ENCODE measurements at regions not wholly inside any gene's neighbourhood (a gene's known extent, or its start where the extent isn't known, plus 50 kb on each side); places are given as distances from the start of the nearest gene placed in this dataset.

DNA sequence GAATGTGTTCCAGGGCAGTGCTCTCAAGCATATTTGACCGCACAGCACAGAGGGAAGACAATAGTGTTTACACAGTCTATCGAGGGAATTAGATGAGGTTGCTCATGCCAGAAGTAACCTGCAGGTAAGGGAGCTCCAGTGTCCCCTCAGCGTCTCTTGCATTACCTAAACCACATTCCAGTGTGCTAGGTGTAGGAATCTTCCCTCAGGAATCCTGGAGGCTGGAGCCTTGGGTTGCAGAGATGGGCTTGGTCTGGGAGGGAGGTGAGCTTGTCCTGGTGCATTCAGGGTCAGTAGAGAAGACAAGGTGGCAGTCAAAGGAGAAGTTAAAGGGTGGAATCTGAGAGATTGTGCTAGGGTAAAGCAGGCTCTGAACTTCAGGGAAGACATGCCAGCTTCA is 56.3 kb downstream of the SOX14 start:
- peaks cover 3% of the 10 kb centered on the region for H3K27me3 ChIP-seq
- no peak for DNase-seq (ENCODE audit: low read depth in 1 of 2, low spot score in 1 of 2)
- TF ChIP-seq CTCF (IDR thresholded peaks at IDR 0.05; ENCODE audit: low read depth, low read length) = no peak
- H3K27ac ChIP-seq = no peak overlapping the region
- H3K4me1 ChIP-seq (ENCODE audit: low read depth) = no peaks in the 10 kb centered on the region
- no peaks in the 10 kb centered on the region for H3K36me3 ChIP-seq
- H3K9me3 ChIP-seq (ENCODE audit: low read depth) = no peaks in the 10 kb centered on the region
- H3K4me3 ChIP-seq = no peak overlapping the region

DNA sequence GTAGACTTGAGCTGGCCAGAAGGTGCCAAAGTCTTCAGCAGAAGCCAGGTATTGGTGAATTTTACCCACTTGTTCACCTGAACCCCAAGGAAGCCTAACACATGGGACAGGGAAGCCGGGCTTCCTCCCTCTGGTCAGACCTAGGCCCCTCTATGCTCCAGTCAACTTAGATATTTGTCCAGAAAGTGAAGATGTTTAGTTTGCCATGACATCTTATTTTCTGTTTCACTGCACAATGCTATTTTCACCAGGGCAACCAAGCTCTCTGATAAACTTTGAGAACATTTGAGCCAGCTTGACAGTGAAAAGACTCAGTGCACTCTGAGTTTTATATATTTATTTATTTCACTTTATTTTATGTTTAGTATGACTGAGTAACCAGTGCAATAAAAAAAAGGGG is 71.0 kb downstream of the SOX14 start:
- Histone ChIP-seq H3K9me3 (ENCODE audit: low read depth) (no peaks in the 10 kb centered on the region), H3K4me3 (no peak overlapping the region), H3K36me3 (no peaks in the 10 kb centered on the region), H3K27ac (no peak overlapping the region), H3K27me3 (peaks cover 23% of the 10 kb centered on the region), H3K4me1 (ENCODE audit: low read depth) (no peaks in the 10 kb centered on the region)
- TF ChIP-seq CTCF (IDR thresholded peaks at IDR 0.05; ENCODE audit: low read depth, low read length) = no peak
- DNase-seq (ENCODE audit: low read depth in 1 of 2, low spot score in 1 of 2) = no peak

GRCh38 chr3:137845194-137845593 is 81.1 kb downstream of the SOX14 start:
- no peaks in the 10 kb centered on the region for H3K9me3 ChIP-seq (ENCODE audit: low read depth)
- H3K4me1 ChIP-seq (ENCODE audit: low read depth) = no peaks in the 10 kb centered on the region
- peaks cover 32% of the 10 kb centered on the region for H3K27me3 ChIP-seq
- TF ChIP-seq CTCF (IDR thresholded peaks at IDR 0.05; ENCODE audit: low read depth, low read length) = no peak
- H3K27ac ChIP-seq = no peak overlapping the region
- DNase-seq (ENCODE audit: low read depth in 1 of 2, low spot score in 1 of 2) = no peak
- H3K4me3 ChIP-seq = no peak overlapping the region
- H3K36me3 ChIP-seq = no peaks in the 10 kb centered on the region

GRCh38 chr3:137845666-137846065 is 81.6 kb downstream of the SOX14 start:
- no peak for DNase-seq (ENCODE audit: low read depth in 1 of 2, low spot score in 1 of 2)
- Histone ChIP-seq H3K4me3 (no peak overlapping the region), H3K27me3 (peaks cover 33% of the 10 kb centered on the region), H3K4me1 (ENCODE audit: low read depth) (no peaks in the 10 kb centered on the region), H3K27ac (no peak overlapping the region), H3K9me3 (ENCODE audit: low read depth) (no peaks in the 10 kb centered on the region), H3K36me3 (no peaks in the 10 kb centered on the region)
- TF ChIP-seq CTCF (IDR thresholded peaks at IDR 0.05; ENCODE audit: low read depth, low read length) = no peak

GRCh38 chr3:137852391-137852830 is 88.3 kb downstream of the SOX14 start:
- no peak for TF ChIP-seq CTCF (IDR thresholded peaks at IDR 0.05; ENCODE audit: low read depth, low read length)
- Histone ChIP-seq H3K27ac (no peak overlapping the region), H3K4me3 (no peak overlapping the region), H3K36me3 (no peaks in the 10 kb centered on the region), H3K9me3 (ENCODE audit: low read depth) (no peaks in the 10 kb centered on the region), H3K4me1 (ENCODE audit: low read depth) (no peaks in the 10 kb centered on the region), H3K27me3 (peaks cover 72% of the 10 kb centered on the region)
- DNase-seq (ENCODE audit: low read depth in 1 of 2, low spot score in 1 of 2) = no peak
